Adrenal gland (tissue), 9 donors: ENCODE measurements at regions not wholly inside any gene's neighbourhood (a gene's known extent, or its start where the extent isn't known, plus 50 kb on each side); places are given as distances from the start of the nearest gene placed in this dataset.

Source experiments
- DNase-seq, 7 donors: peaks; one replicate each; pipeline ENCODE4 v3.0.0-alpha.2; 2019 to 2020
- H3K27ac ChIP-seq, 5 donors: fragments of 200-600 bp; sonication (generic) in 4 of 5; 1 replicate in 3 of 5; 2 replicates in 2 of 5; pipeline versions ENCODE4 v1.5.1 to v1.8.0; 2016 to 2020; ENCODE audit warnings: mild to moderate bottlenecking in 1 of 5
- H3K27me3 ChIP-seq: fragments of 200-600 bp; 2 replicates; pipeline ENCODE4 v1.8.0; 2021
- H3K36me3 ChIP-seq, 2 donors: fragments of 200-600 bp; replicated peaks in 1 of 2; 1 replicate in 1 of 2; 2 replicates in 1 of 2; pipeline versions ENCODE4 v1.5.1 to v1.8.0; 2018 to 2022
- H3K4me1 ChIP-seq, 2 donors: fragments of 200-600 bp; replicated peaks in 1 of 2; 1 replicate in 1 of 2; 2 replicates in 1 of 2; pipeline versions ENCODE4 v1.5.1 to v1.8.0; 2018 to 2021
- H3K4me3 ChIP-seq, 4 donors: fragments of 200-600 bp; sonication (generic) in 3 of 4; one replicate each; pipeline ENCODE4 v1.5.1; 2016 to 2018
- H3K9me3 ChIP-seq, 3 donors: fragments of 200-600 bp; sonication (generic) in 1 of 3; replicated peaks in 1 of 3; 1 replicate in 2 of 3; 2 replicates in 1 of 3; pipeline versions ENCODE4 v1.5.1 to v1.8.0; 2016 to 2021
- POLR2A ChIP-seq, 2 donors: fragments of 450-650 bp; IDR thresholded peaks; one replicate each; pipeline ENCODE4 v1.6.1; 2017; ENCODE audit warnings: antibody characterized with exemption in 2 of 2, mild to moderate bottlenecking in 2 of 2, moderate library complexity in 1 of 2
- WGBS, 4 donors: extraction: QIAGEN DNeasy Blood & Tissue Kit in 2 of 4; methylation state at CpG; one replicate each; pipeline versions ENCODE4 v1.1.5 to v1.1.7; 2013 to 2017; 5-methylcytosine and 5-hydroxymethylcytosine counted together
- intact Hi-C, 2 donors: fragments of 100-400 bp; cut with DNase I; formaldehyde crosslinking; loops; one replicate each; pipeline versions ENCODE4 v1.14.1 to v1.15.0; 2022 to 2023
- TF ChIP-seq, protein P1 (sequence below), 6 experiments: fragments of 450-650 bp in 4 of 6; fragments of 200-600 bp in 2 of 6; sonication (generic) in 1 of 6; IDR thresholded peaks; 1 replicate in 5 of 6; 2 replicates in 1 of 6; pipeline versions ENCODE4 v1.5.1 to v1.8.0; 2016 to 2021; ENCODE audit warnings: antibody characterized with exemption in 6 of 6, mild to moderate bottlenecking in 2 of 6, moderate library complexity in 1 of 6
- donor health status: healthy with polysubstance abuse.
- donor health status: Bipolar disorder and iron deficiency.
- donor health status: DM: yes; HTN: yes; CAD: no.
- donor health status: DM: no; HTN: no; CAD: no.
- donor health status: DM: no; HTN: no; CAD: no.

DNA sequence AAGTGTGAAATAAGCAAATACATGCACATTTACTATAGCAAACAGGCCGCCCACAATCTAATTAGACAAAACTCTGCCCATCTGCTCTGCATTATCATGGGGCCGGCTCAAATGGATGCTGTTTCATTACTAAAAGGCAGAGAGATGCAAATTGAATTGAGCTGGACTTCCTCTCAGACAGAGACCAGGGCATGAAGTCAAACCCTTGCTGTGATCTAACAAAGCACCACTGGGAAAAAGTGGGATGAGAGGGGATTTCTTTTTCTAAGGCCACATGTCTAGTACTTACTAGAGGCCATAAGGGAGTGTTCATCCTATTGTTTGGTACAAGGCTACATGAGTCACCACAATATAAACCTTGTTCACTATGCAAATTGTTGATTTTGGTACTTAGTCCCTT, 614.7 kb downstream of the ISL1 start:
- Histone ChIP-seq H3K27me3 (no peaks in the 10 kb centered on the region), H3K9me3 (no peaks in the 10 kb centered on the region), H3K4me3 (no peak overlapping the region), H3K27ac (no peak overlapping the region), H3K4me1 (no peaks in the 10 kb centered on the region), H3K36me3 (no peaks in the 10 kb centered on the region)
- TF ChIP-seq, protein P1, sequence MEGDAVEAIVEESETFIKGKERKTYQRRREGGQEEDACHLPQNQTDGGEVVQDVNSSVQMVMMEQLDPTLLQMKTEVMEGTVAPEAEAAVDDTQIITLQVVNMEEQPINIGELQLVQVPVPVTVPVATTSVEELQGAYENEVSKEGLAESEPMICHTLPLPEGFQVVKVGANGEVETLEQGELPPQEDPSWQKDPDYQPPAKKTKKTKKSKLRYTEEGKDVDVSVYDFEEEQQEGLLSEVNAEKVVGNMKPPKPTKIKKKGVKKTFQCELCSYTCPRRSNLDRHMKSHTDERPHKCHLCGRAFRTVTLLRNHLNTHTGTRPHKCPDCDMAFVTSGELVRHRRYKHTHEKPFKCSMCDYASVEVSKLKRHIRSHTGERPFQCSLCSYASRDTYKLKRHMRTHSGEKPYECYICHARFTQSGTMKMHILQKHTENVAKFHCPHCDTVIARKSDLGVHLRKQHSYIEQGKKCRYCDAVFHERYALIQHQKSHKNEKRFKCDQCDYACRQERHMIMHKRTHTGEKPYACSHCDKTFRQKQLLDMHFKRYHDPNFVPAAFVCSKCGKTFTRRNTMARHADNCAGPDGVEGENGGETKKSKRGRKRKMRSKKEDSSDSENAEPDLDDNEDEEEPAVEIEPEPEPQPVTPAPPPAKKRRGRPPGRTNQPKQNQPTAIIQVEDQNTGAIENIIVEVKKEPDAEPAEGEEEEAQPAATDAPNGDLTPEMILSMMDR (IDR thresholded peaks at IDR 0.05) = no peak
- no peak for TF ChIP-seq POLR2A (IDR thresholded peaks at IDR 0.05)
- intact Hi-C loops = no loop called here
- WGBS, 4 donors = 76 to 86% (median 84%) methylated on average over 2 of the region's 2 CpGs
- DNase-seq = no peak

GRCh38 chr5:52007230-52007858, 624.1 kb downstream of the ISL1 start:
- no peak overlapping the region for H3K4me3 ChIP-seq
- H3K27me3 ChIP-seq = no peaks in the 10 kb centered on the region
- TF ChIP-seq, protein P1 (IDR thresholded peaks at IDR 0.05) = peak; percentile 41 to 66 (median 58)
- TF ChIP-seq POLR2A (IDR thresholded peaks at IDR 0.05) = no peak
- no peak overlapping the region for H3K27ac ChIP-seq
- DNase-seq = peak in 4 of 7 donors; percentile 19 to 36 (median 29)
- no peaks in the 10 kb centered on the region for H3K36me3 ChIP-seq
- WGBS, 4 donors = 27 to 39% (median 31%) methylated on average over 5 of the region's 5 CpGs
- no peaks in the 10 kb centered on the region for H3K9me3 ChIP-seq
- H3K4me1 ChIP-seq = no peaks in the 10 kb centered on the region
- intact Hi-C loops = loop anchor here in 1 of 2 donors (10.0 kb wide), 1 partner anchor 1043 kb away; no protein-coding TSS in a partner anchor

DNA sequence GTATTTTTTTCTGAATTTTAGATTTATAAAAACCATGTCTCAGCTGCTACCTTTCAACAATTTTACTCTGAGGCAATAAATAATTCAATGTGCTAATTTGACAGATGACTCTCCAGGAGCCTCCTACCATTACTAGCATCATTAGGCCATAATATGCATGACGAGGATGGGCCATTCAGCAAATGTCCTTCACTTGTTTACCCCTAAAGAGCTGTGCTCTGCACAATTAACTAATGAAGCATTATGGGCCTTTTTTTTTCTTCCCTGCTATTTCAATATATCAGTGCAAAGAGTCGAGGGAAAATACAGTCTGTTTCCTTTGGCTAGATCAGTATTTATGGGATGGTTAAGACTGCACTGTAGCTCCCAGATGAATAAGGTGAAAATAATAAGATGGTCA, 627.2 kb downstream of the ISL1 start:
- no peak overlapping the region for H3K4me3 ChIP-seq
- no peak overlapping the region for H3K27ac ChIP-seq
- TF ChIP-seq POLR2A (IDR thresholded peaks at IDR 0.05) = no peak
- TF ChIP-seq, protein P1 (IDR thresholded peaks at IDR 0.05) = no peak
- no peak for DNase-seq
- no peaks in the 10 kb centered on the region for H3K36me3 ChIP-seq
- no peaks in the 10 kb centered on the region for H3K4me1 ChIP-seq
- WGBS, 4 donors = 62 to 70% (median 67%) methylated on average over 2 of the region's 2 CpGs
- intact Hi-C loops = no loop called here
- H3K9me3 ChIP-seq = no peaks in the 10 kb centered on the region
- H3K27me3 ChIP-seq = no peaks in the 10 kb centered on the region

GRCh38 chr5:52013523-52013922, 630.3 kb downstream of the ISL1 start:
- no peaks in the 10 kb centered on the region for H3K36me3 ChIP-seq
- no peak overlapping the region for H3K27ac ChIP-seq
- no peak for DNase-seq
- no peak overlapping the region for H3K4me3 ChIP-seq
- H3K27me3 ChIP-seq = no peaks in the 10 kb centered on the region
- 66 to 76% (median 74%) methylated on average over 1 of the region's 1 CpG for WGBS, 4 donors
- intact Hi-C loops = no loop called here
- H3K4me1 ChIP-seq = peaks cover 2 to 7% of the 10 kb centered on the region in 2 donors
- TF ChIP-seq POLR2A (IDR thresholded peaks at IDR 0.05) = no peak
- TF ChIP-seq, protein P1 (IDR thresholded peaks at IDR 0.05) = no peak
- no peaks in the 10 kb centered on the region for H3K9me3 ChIP-seq
